ENCODE measurements at regions not wholly inside any gene's neighbourhood (a gene's known extent, or its start where the extent isn't known, plus 50 kb on each side); places are given as distances from the start of the nearest gene placed in this dataset.

DNA sequence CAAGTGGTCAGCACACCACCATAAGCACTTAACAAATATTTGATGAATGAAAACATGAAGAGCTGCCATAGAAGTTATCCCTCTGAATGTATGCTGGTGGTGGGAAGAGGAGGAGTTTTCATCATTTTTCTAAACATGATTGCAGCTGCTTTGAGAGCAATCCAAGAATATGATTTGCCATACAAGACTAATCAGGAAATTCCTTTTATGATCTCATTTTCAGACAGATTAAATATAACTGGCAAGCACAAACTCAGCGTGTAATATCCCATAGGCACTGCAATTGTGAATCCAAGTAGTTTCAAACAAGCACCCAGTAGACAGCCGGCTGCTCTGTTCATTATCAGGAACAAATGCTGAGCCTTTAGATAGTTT is 505.7 kb upstream of the LUZP2 start:
- H3K4me3 ChIP-seq, result no peak overlapping the region
- H3K27me3 ChIP-seq (ENCODE audit: low read depth), result no peaks in the 10 kb centered on the region
- peaks cover 13% of the 10 kb centered on the region for H3K9me3 ChIP-seq (replicated peaks)
- TF ChIP-seq, protein P1, sequence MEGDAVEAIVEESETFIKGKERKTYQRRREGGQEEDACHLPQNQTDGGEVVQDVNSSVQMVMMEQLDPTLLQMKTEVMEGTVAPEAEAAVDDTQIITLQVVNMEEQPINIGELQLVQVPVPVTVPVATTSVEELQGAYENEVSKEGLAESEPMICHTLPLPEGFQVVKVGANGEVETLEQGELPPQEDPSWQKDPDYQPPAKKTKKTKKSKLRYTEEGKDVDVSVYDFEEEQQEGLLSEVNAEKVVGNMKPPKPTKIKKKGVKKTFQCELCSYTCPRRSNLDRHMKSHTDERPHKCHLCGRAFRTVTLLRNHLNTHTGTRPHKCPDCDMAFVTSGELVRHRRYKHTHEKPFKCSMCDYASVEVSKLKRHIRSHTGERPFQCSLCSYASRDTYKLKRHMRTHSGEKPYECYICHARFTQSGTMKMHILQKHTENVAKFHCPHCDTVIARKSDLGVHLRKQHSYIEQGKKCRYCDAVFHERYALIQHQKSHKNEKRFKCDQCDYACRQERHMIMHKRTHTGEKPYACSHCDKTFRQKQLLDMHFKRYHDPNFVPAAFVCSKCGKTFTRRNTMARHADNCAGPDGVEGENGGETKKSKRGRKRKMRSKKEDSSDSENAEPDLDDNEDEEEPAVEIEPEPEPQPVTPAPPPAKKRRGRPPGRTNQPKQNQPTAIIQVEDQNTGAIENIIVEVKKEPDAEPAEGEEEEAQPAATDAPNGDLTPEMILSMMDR (IDR thresholded peaks at IDR 0.05; ENCODE audit: borderline replicate concordance), result no peak
- H3K36me3 ChIP-seq, result no peaks in the 10 kb centered on the region
- no peak for DNase-seq
- no peaks in the 10 kb centered on the region for H3K4me1 ChIP-seq
- intact Hi-C loops (cut with micrococcal nuclease), result no loop called here
- H3K27ac ChIP-seq (replicated peaks), result no peak overlapping the region

DNA sequence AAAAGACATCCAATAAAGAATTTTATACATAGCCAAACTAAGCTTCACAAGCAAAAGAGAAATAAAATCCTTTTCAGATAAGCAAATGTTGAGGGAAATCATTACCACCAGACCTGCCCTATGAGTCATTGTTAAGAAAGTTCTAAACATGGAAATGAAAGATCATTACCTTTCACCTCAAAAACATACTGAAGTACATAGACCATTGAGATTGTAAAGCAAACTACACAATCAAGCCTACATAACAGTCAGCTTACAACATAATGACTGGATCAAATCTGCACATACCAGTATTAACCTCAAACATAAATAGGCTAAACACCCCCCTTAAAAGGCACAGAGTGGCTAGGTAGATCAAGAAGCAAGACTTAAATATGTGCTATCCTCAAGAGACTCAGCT is 501.0 kb upstream of the LUZP2 start:
- Histone ChIP-seq H3K9me3 (replicated peaks) (peaks cover 59% of the 10 kb centered on the region), H3K27ac (replicated peaks) (no peak overlapping the region), H3K4me3 (no peak overlapping the region), H3K27me3 (ENCODE audit: low read depth) (no peaks in the 10 kb centered on the region), H3K36me3 (no peaks in the 10 kb centered on the region), H3K4me1 (no peaks in the 10 kb centered on the region)
- no peak for DNase-seq
- TF ChIP-seq, protein P1 (IDR thresholded peaks at IDR 0.05; ENCODE audit: borderline replicate concordance), result no peak
- intact Hi-C loops (cut with micrococcal nuclease), result no loop called here

DNA sequence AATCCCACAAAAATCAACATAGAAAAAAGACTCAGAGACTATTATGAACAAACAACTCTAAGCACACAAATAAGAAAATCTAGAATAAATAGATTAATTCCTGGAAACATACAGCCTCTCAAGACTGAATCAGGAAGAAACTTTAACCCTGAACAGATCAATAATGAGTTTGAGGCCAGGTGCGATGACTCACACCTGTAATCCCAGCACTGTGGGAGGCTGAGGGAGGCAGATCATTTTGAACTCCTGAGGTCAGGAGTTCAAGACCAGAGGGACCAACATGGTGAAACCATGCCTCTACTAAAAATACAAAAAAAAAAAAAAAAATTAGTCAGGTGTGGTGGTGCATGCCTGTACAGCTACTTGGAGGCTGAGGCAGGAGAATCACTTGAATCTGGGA is 499.5 kb upstream of the LUZP2 start:
- intact Hi-C loops (cut with micrococcal nuclease), result no loop called here
- peaks cover 63% of the 10 kb centered on the region for H3K9me3 ChIP-seq (replicated peaks)

DNA sequence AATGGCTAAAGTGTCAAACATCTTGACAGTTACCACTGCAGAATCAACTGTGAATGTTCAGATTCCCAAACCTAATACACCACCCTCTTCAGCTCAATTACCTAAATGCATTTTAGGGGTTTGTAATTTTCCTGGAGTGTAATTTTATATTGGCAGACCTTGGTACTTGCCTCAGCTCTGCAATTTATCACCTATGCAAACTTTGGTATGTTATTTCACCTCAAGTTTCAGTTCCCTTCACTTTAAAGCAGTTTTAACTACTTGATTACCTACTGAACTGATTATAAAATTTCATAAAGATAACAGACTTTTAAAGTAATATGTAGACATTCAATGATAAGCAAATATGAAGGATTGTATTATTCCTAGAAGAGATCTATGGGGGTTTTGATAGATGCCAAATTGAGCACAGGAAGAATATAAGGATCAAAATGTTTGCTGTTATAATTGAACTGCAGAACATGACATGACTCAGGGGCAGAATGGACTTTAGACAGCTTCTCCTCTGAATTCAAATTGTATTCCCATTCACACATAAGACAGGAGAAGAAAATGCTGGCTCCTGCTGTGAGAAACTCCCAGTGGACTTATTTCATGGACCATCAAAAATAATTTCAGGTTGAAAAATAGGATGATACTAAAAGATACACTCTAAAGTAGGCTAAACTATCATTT is 491.5 kb upstream of the LUZP2 start:
- no peak for DNase-seq
- no peak overlapping the region for H3K27ac ChIP-seq (replicated peaks)
- H3K36me3 ChIP-seq, result no peaks in the 10 kb centered on the region
- peaks cover 13% of the 10 kb centered on the region for H3K9me3 ChIP-seq (replicated peaks)
- H3K4me1 ChIP-seq, result no peaks in the 10 kb centered on the region
- no peaks in the 10 kb centered on the region for H3K27me3 ChIP-seq (ENCODE audit: low read depth)
- TF ChIP-seq, protein P1 (IDR thresholded peaks at IDR 0.05; ENCODE audit: borderline replicate concordance), result no peak
- intact Hi-C loops (cut with micrococcal nuclease), result no loop called here
- no peak overlapping the region for H3K4me3 ChIP-seq

More for the DNA sequence above, 499.5 kb upstream of the LUZP2 start:
- no peak for DNase-seq
- Histone ChIP-seq H3K4me1 (no peaks in the 10 kb centered on the region), H3K36me3 (no peaks in the 10 kb centered on the region), H3K27me3 (ENCODE audit: low read depth) (no peaks in the 10 kb centered on the region), H3K4me3 (no peak overlapping the region), H3K27ac (replicated peaks) (no peak overlapping the region)
- TF ChIP-seq, protein P1 (IDR thresholded peaks at IDR 0.05; ENCODE audit: borderline replicate concordance), result no peak

DNA sequence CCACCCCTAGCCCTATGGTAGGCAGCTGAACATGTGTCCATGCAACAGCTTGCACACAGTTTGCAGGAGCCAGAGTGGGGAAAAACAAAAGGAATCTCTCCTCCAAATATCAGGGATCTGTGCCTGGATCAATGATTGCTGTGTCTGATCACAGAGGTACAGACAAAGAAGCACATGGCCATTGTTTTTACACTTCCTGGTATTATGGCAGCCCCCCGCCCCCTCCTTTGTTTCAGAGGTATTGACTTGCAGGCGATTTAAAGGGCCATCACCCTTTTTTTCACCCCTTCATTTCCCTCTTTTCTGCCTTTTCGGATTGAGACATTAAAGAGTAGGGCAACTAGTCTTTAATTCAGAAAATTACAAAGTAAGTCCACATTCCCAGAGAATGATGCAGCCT is 453.0 kb upstream of the LUZP2 start:
- no peaks in the 10 kb centered on the region for H3K36me3 ChIP-seq
- no peak overlapping the region for H3K4me3 ChIP-seq
- intact Hi-C loops (cut with micrococcal nuclease), result no loop called here
- H3K27me3 ChIP-seq (ENCODE audit: low read depth), result no peaks in the 10 kb centered on the region
- DNase-seq, result no peak
- H3K9me3 ChIP-seq (replicated peaks), result peaks cover 19% of the 10 kb centered on the region
- H3K27ac ChIP-seq (replicated peaks), result no peak overlapping the region
- no peaks in the 10 kb centered on the region for H3K4me1 ChIP-seq
- TF ChIP-seq, protein P1 (IDR thresholded peaks at IDR 0.05; ENCODE audit: borderline replicate concordance), result no peak
